Fibroblast of skin of left quadriceps (primary cell): ENCODE measurements at regions not wholly inside any gene's neighbourhood (a gene's known extent, or its start where the extent isn't known, plus 50 kb on each side); places are given as distances from the start of the nearest gene placed in this dataset.
"Not testable (repeated sequence)": the region's sequence is repeated elsewhere in the genome, so short reads cannot be mapped to it uniquely, and the experiment has no call there.

Experiments used
- DNase-seq, 2 experiments: peaks; one replicate each; pipeline ENCODE4 v3.0.0-alpha.2; 2013; ENCODE audit warnings: low read depth in 2 of 2

DNA sequence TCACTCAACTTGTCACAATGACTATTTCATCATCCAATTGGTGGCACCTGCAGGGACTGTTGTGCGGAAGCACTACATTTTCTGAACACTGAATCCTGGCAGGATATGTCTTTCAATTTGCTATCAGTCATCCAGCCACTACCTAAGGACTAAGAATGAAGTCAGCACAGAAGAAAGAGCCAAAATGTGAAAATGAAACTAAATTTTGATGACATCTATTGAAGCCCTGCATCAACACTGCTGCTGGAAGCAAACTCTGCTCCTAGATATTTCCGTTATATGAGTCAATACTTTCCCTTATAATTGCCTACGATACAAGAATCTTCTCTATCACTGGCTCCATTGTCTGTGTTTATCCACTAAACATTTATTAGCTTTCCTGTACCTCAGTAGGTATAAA, 917.9 kb downstream of the RAPGEF2 start:
- DNase-seq: no peak

DNA sequence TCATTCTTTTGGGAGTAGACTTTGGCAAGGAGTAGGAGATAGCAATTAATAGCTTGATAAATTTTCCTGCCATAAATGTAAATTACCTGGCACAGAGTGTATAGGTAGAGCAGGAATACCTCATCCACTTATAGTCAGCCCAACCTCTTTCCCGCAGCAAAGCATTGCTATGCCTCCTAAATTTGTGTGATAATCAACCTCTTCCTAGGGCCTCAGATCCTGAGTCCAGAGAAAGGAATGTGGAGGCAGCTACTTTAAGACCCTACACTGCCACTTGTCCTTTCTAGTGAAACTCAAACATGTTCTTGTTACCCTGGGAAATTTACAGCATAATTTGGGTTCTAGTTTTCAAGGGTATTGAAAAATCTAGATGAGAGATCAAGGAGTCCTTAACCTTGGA, 919.0 kb downstream of the RAPGEF2 start:
- DNase-seq: no peak

- DNase-seq: peak; percentile 13 to 24
Observed at GRCh38 chr4:160026721-160027120, 923.8 kb downstream of the RAPGEF2 start.

DNA sequence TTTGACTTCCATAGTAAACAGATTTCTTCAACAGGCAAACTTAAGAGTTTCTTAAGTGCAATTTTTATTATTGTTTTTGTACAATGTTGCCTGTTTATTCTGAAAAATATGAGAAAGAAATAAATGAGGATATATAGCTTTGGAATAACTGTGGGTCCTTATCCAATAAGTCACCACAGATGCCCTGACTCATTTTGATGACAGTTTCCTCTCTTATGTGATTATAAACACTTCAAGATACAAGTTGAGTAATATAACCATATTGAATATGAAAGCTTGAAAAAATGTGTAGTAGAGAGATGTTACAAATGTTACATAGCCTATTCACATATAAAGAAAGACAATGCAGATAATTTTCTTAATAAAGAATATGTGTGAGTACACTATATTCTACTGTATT, 931.6 kb downstream of the RAPGEF2 start:
- no peak for DNase-seq

DNA sequence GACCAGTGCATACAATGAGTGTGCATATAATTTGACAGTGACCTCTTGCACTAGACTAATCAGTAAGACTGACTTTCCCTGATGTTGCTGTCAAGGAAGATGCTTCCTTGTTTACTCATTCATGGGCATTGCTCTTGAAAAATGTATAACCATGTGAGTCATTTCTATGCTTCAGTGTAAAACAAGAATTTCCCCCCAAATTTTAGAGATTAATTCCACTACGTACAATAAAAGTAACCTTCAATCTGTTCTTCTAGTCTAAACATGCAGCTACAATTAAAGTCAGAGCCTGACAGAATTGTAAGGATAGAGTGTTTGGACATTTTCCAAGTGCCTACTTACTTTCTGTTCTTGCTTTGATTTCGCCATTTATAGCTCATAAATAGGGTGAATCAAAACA, 935.7 kb downstream of the RAPGEF2 start:
- DNase-seq: peak; percentile 17 to 22

- DNase-seq: no peak
Observed at GRCh38 chr4:160044693-160045092, 941.8 kb downstream of the RAPGEF2 start.

- no peak for DNase-seq
Observed at GRCh38 chr4:160082432-160083207, 979.7 kb downstream of the RAPGEF2 start.

GRCh38 chr4:160091631-160092030, 988.8 kb downstream of the RAPGEF2 start:
- DNase-seq: no peak

GRCh38 chr4:160100316-160100715, 997.4 kb downstream of the RAPGEF2 start:
- no peak for DNase-seq

GRCh38 chr4:160110891-160111290, 1008.0 kb downstream of the RAPGEF2 start:
- DNase-seq: peak; percentile 26

DNA sequence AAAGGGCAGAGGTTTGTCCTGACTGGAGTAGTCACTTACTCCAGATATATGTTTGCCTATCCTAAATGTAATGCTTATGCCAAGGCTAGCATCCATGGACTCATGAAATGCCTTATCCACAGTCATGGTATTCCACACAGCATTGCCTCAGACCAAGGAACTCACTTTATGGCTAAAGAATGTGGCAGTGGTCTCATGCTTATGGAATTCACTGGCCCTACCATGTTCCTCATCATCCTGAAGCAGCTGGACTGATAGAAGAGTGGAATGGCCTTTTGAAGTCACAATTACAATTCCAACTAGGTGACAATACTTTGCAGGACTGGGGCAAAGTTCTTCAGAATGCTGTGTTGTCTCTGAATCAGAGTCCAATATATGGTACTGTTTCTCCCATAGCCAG, 1014.8 kb downstream of the RAPGEF2 start:
- no peak for DNase-seq

- not testable (repeated sequence) for DNase-seq
Observed at GRCh38 chr4:160125576-160126287, 1022.9 kb downstream of the RAPGEF2 start.

DNA sequence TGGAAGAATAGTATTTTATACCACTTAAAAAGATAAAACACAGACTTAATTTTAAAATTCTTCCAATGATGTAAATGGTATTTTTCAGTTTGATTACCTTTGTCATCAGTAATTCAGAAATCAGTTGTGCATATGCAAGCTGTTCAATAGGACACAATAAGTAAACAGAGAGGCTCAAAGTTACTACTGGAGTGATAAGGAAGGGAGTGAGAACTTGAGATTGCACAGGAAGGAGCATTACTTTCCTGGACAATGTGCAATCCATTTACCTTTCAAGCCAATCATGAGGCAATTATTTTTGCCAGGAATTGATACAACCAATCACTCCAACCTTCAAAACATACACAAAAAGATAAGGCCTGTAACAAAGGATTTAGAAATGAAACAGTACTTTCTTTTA, 1024.3 kb downstream of the RAPGEF2 start:
- DNase-seq: no peak

GRCh38 chr4:160129439-160129838, 1026.6 kb downstream of the RAPGEF2 start:
- peak; percentile 65 for DNase-seq

- no peak for DNase-seq
Observed at GRCh38 chr4:160136021-160136420, 1033.1 kb downstream of the RAPGEF2 start.

GRCh38 chr4:160141206-160141605, 1038.3 kb downstream of the RAPGEF2 start:
- DNase-seq: no peak

- DNase-seq: no peak
Observed at GRCh38 chr4:160142579-160142978, 1039.7 kb downstream of the RAPGEF2 start.

- DNase-seq: peak; percentile 35 to 40
Observed at GRCh38 chr4:160143574-160143973, 1040.7 kb downstream of the RAPGEF2 start.

GRCh38 chr4:160159457-160159856, 1056.6 kb downstream of the RAPGEF2 start:
- DNase-seq: no peak

DNA sequence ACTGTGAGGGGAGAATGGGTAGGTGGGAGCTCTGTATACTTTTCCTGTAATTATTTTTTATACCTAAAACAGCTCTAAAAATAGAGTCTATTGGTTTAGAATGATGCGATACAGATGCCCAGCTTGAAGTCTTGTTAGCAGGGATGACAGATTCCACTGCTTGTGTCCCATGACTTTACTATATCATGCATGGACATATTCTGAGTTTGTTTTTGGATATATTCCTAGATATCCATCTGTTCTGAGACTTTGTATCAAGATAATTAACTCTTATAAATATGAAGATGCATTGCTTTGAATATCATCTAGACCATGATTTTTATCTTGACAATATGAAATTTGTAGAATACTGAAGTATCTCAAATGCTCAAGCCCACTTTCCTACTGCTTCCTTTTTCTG, 1058.1 kb downstream of the RAPGEF2 start:
- DNase-seq: no peak

- no peak for DNase-seq
Observed at GRCh38 chr4:160175064-160175643, 1072.3 kb downstream of the RAPGEF2 start.

GRCh38 chr4:160180211-160180610, 1077.3 kb downstream of the RAPGEF2 start:
- DNase-seq: peak; percentile 93

- no peak for DNase-seq
Observed at GRCh38 chr4:160182727-160183126, 1079.8 kb downstream of the RAPGEF2 start.
